GM15510 (cell line): ENCODE measurements at regions not wholly inside any gene's neighbourhood (a gene's known extent, or its start where the extent isn't known, plus 50 kb on each side); places are given as distances from the start of the nearest gene placed in this dataset.

Experiments
- POLR2A ChIP-seq: IDR thresholded peaks from 3 replicates; pipeline ENCODE4 v1.6.1; 2011; ENCODE audit warnings: borderline replicate concordance; ENCODE audit not compliant: insufficient read length; ENCODE audit errors: extremely low read depth

DNA sequence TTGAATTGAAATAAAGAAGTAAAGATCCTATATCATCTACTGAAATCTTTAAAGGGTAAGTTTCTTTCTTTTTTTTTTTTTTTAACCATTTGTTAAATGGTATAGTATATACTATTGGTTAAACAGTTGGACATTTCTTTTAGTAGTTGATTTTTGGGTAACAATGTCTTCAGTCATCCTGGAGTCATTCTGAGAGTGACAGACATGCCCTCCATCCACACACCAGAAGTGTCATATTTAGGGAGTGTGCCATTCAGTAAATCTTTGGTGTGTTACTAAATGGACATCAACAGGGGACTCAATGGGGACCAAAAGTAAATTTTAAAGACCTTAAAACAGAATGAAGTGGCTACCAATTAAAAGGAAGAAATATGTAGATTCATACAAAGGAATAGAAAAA lies 50.8 kb upstream of the SLC39A10 start:
- TF ChIP-seq POLR2A = no peak

DNA sequence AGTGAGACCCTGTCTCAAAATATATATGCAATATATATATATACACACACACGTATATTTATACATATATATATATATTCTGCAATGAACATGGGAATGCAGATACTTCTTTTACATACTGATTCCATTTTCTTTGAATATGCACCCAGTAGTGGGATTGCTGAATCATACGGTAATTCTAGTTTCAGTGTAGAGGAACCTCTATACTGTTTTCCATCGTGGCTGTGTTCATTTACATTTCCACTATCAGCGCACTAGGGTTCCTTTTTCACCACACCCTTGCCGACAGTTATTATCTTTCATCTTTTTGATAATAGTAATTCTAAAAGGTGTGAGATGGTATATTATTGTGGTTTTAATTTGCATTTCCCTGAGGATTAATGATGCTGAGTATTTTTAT lies 52.3 kb upstream of the SLC39A10 start:
- no peak for TF ChIP-seq POLR2A

DNA sequence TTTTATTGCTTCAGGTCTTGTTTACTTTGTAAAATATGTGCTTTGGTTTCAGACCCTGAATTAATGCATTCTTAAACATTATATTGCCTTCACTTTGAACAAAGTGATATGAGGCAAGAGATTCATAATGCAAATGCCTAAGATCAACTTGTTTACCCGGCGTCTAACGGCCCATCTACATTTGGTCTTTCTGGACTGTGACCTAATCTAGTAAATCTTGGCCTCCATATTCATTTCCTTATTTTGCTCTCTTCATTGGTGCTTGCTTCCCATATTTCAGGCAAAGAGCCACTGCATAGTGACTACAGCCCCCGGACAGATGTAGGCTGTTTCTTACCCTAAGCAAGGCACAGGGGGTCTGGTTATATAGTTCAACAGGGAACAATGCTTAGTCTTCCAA lies 53.0 kb upstream of the SLC39A10 start:
- TF ChIP-seq POLR2A = no peak

DNA sequence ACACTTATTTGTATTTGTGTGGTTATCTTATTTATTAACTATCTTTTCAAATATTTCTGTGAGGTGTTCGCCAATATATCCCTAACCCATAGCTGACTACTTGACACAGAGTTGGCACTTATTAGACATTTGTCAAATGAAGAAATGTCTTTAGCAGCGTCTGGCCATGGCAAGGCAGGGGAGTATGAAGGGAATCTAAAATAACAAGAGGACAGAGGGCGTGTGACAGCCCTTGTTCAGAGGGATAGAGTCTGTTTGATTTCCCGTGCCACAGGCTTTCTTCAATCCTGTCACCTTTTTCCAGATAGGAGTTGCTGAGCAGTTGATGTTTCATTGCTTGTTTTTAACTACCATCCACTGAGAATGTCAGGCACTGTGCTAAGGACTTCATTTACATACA lies 53.6 kb upstream of the SLC39A10 start:
- TF ChIP-seq POLR2A = no peak

DNA sequence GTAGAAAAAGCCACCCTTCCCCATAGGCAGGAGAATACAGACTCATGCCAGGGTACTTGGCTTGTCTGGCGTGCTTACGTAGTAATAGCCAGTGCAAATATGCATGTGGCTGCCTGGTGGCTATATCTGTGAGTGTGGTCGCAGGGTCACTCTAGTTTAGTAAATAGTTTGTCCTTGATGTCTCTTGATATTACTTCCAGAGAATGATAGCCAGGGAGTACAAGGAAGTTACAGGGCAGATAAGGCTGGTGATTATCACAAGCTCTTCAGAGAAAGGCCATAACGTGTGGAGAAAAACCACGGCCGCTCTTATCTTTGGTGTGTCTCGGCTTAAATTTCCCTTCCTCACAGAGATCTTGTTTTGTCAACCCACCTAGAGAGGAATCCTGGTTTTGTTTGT lies 54.3 kb upstream of the SLC39A10 start:
- no peak for TF ChIP-seq POLR2A

DNA sequence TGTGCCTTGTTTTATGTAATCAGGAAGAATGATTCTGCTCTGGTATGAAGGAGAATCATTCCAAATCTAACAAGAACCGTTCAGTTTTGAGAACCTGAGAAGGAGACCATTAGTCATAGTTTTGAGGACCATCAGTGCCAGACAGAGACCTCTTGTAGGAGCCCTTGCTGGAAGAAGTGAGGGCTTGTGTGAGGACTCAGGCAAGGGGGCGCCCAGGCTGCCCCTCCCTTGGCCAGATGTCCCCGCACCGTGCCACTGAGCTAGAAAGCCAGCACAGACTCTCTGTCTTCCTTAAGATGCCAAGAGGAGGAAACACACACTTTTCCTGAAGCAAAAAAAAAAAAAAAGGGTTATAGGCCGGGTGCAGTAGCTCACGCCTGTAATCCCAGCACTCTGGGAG lies 55.7 kb upstream of the SLC39A10 start:
- no peak for TF ChIP-seq POLR2A

DNA sequence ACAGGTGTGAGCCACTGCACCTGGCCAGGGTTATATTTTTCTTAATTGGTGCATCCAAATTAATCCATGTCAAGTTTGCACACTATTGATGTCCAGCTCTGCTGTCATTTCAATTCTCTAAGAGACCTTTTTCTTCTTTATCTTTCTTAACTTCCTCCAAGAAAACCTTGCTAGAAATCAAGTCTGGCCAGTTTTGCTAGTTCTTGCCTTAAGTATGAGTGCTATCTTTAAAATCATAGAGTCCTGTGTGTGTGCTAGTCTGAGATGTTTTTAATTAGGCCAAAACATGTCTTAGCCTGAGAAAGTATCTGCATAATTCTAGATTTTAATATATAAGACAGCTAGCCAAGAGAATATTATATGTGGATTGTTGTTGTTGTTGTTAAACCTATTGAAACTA lies 56.2 kb upstream of the SLC39A10 start:
- TF ChIP-seq POLR2A = no peak

DNA sequence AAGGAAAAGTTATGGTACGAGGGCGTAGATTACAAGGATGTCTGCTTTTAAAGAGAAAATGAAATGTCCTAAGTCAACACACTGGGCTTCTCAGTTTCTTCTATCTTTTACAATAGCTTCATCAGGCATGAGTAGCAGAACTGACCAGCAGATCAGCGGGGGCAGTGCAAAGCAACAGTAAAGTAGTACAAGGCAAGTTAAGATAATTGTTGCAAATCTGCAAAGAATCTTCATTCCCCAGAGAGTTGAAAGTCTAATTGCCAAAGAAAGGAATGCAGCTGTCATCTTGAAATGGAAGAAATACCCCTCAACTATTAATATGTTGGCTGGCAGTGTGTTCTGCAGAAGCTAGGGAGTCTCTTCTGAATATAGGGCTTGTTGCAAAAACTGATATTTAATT lies 60.2 kb upstream of the SLC39A10 start:
- TF ChIP-seq POLR2A = no peak

DNA sequence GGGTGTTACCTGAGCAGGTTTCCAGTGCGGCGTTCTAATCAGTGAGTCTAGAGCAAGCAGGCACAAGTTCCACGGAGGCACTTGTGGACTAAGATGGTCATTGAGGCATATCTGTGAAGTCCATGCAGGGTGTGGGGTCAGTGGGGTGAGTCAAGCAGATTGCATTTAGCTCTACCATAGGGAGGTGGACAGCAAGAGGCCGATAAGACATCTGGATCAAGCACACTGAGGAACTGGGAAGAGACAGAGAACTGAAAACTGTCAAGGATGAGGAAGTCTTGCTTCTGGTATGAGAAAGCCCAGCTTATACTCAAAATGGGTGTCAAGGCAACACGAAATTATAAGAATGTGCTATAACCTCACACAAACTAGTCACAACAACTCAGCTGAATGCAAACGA lies 61.2 kb upstream of the SLC39A10 start:
- no peak for TF ChIP-seq POLR2A

DNA sequence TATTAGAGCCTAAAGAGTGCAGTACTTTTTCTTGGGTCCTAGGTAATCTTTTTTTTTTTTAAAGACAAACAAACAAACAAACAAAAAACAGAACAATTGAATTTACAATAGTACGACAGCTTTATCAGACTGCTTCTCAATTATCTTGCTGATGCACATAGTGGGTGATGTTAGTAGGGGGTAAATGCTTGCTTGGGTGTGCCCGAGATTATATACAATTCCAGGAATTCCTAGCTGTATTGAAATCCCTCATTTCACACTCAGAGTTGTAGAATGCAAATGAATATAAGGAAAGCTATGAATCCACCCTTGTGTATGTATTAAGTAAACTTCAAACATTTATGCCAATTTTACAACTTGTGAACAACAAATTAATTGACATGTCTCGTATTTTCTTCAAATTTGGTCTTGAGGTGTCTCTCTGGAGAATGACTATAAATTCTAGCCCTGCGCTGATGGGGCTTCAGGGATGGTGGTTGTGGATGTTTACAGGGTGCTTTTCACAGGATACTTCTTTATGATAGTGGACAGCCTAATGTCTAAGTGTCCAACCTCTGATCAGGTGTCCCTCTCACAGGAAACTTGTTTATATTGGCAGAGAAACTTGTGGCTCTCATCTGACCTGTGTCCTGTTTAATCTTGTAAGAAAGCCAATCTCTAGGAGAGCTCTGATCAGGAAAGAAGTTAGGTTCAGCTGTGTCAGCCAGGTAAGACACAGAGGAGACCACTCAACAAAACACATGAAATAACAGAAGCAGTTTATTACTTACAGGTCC lies 61.9 kb upstream of the SLC39A10 start:
- no peak for TF ChIP-seq POLR2A

DNA sequence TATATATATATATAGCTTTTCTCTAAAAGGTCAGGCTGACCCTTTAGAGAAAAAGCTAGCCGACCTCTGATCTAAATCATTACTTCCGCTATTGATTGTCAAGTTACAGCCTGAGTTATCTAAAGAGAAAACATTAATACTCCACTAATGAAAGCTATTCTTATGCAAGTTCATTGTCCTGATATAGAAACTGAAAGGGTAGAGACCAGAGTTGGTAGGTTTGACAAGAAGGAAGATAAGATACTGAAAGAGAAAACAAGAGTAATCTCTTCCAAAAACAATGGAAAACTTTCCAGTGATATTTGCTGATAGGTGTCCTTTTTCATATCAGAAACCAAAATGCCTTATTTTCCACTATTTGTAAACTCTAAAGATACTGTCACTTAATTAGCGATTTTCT lies 62.8 kb upstream of the SLC39A10 start:
- no peak for TF ChIP-seq POLR2A

DNA sequence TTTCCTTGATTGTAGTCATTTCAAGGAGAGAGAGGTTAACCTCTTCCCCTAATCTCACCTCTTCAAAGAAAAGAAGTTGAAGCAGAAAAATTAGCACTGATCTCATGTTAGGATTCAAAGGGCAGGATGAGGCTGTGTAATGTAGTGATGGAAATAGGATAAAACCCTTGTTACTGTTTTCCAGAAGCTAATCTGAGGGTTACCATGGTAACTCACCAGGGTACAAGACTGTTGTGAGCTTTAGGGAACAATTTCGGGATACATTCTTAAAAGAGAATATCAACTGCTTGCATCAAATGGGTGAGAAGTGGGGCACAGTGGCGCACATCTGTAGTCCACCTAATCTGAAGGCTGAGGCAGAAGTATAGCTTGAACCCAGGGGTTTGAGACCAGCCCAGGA lies 64.9 kb upstream of the SLC39A10 start:
- TF ChIP-seq POLR2A = no peak

DNA sequence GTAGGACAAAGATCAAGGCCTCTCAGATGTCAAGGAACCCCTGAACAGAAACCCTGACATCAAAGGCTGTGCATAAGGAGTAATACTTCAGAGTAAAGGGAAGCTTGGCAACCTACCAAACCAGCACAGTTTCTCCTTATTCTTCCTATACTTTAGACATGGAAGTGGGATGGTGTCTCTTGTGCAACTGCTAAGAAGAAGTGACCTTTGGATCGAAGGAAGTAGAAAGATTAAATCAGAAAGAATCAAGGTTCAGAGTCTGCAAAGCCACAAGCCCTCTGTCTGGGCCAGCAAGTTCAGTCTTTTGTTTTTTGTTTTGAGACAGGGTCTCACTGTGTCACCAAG lies 66.2 kb upstream of the SLC39A10 start:
- TF ChIP-seq POLR2A = no peak

DNA sequence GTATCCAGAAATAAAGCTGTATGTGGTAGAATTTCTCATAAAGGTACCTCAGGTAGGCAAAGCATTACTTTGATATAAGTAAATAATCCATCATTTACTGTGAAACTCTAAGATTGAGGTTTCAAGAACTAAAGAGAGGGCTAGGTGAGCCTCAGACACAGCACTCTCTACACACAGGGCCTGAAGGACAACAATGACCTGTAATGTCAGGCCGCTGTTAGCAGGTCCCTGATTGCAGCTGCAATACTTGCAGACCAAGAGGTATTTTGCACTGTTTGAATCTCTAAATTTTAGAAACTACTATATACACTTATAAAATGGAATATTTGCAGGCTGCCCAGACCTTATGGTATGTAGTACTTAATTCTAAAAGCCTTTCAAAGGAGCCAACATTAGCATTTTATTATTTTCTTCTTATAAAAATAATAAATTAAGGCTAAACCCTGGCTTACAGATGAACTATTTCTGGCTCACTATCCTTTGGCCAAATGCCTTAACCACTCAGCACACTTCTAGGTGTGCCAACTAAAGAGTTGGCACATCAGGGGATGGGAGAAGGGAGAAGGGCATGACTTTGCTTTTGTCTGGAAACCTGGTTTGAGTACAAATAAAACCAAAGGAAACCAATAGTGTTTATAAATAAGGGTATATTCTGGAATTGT lies 66.7 kb upstream of the SLC39A10 start:
- no peak for TF ChIP-seq POLR2A

DNA sequence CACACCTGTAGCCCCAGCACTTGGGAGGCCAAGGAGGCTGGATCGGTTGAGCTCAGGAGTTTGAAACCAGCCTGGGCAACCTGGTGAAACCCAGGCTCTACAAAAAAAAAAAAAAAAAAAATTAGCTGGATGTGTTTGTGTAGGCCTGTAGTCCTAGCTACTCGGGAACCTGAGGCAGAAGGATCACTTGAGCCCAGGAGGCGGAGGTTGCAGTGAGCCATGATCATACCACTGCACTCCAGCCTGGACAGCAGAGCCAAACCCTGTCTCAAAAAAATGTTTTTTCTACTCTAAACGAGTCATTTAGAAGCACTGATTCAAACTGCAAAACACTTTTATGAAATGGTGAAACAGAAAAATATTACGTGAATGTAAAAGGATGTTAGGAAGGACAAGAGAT lies 69.1 kb upstream of the SLC39A10 start:
- TF ChIP-seq POLR2A = no peak

DNA sequence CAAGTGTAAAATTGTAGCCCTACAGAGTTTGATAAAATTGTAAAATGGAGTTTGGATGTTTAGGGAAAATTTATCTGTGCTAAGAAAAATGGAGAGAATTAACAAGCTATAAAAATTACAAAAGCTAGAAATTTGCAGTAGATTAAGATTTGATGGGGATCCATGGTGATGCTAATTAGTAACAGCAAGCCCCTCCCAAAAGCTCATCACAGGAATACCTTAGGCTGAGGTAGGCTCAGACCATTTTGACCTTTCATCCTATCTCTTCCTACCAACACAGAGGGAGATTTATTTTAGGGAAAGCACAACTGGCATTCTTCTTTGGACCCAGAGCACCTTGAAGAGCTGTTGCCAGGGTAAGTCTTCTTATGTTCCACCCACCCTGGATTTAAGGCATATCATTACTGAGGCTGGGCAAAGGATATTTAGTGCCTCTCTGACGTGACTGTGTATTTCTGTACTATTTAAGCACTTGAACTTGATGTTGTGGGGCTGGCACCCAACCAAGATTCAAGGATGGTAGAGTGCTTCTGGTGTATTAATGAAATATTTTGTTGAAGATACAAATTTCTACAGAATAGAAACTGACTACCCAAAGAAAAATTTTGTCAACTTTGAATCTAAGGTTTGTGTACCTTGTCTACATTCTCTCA lies 70.8 kb upstream of the SLC39A10 start:
- no peak for TF ChIP-seq POLR2A
